Stimulated activated CD4-positive, alpha-beta T cell treated with anti-CD3 and anti-CD28 coated beads, Interleukin-2, amount 100 ng/mL, for 24 hours (primary cell): ENCODE measurements at regions not wholly inside any gene's neighbourhood (a gene's known extent, or its start where the extent isn't known, plus 50 kb on each side); places are given as distances from the start of the nearest gene placed in this dataset.
"Not testable (repeated sequence)": the region's sequence is repeated elsewhere in the genome, so short reads cannot be mapped to it uniquely, and the experiment has no call there.

Experiments used
- DNase-seq, 2 donors: peaks; one replicate each; pipeline ENCODE4 v3.0.0-alpha.2; 2020

DNA sequence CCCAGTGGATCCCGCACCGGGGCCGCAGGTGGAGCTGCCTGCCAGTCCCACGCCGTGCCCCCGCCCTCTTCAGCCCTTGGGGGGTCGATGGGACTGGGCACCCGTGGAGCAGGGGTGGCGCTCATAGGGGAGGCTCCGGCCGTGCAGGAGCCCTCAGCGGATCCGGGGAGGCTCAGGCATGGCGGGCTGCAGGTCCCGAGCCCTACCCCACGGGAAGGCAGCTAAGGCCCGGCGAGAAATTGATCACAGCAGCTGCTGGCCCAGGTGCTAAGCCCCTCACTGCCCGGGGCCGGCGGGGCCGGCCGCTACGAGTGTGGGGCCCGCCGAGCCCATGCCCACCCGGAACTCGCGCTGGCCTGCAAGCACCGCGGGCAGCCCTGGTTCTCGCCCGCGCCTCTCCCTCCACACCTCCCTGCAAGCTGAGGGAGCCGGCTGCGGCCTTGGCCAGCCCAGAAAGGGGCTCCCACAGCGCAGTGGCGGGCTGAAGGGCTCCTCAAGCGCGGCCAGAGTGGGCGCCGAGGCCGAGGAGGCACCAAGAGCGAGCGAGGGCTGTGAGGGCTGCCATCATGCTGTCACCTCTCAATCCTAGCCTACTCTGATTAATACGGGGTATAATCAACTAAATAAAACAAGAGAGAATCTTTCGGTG lies 56.5 kb upstream of the ABHD2 start:
- DNase-seq, result not testable (repeated sequence)

DNA sequence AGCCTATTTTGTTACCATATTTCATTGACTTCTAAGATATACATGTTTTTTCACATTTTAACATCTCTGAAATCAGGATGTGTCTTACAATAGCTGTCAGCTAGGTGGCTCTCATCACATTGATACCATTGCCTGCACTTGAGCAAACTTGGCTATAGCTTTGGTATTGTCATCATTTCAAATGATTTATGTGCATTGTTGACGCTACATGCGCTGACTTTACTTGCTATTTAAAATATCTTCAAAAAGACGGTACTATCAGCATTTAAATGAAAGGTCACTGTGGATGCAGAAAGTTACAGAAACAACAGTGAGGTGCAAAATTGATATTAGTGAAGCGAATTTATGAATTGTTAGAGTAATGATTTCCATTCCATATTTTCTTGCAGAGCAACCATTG lies 54.0 kb upstream of the ABHD2 start:
- DNase-seq, result no peak

DNA sequence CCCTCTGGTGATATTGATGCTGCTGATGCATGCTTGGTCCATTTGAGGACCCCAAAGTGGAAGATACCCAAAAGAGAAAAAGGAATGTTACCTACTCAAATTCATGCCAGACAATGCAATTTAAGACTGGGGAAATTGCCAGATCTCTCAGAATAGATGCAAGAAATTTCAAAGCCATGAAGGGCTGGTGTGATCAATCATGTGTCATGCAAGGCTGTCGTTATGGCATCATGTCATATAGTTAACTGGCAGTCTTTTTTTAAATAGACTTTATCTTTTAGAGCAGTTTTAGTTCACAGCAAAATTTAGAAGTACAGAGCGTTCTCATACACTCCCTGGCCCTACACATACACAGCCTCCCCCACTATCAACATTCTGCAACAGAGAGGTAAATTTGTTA lies 53.1 kb upstream of the ABHD2 start:
- DNase-seq, result no peak

DNA sequence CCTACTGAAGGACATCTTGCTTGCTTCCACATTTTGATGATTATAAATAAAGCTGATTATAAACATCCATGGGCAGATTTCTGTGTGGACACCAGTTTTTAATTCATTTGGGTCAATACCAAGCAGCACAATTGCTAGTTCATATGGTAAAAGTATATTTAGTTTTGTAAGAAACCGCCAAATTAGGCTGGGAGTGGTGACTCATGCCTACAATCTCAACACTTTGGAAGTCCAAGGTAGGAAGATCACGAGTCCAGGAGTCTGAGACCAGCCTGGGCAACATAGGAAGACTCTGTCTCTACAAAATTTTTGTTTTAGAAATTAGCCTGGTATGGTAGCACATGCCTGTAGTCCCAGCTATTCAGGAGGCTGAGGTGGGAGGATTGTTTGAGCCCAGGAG lies 52.6 kb upstream of the ABHD2 start:
- DNase-seq, result no peak

DNA sequence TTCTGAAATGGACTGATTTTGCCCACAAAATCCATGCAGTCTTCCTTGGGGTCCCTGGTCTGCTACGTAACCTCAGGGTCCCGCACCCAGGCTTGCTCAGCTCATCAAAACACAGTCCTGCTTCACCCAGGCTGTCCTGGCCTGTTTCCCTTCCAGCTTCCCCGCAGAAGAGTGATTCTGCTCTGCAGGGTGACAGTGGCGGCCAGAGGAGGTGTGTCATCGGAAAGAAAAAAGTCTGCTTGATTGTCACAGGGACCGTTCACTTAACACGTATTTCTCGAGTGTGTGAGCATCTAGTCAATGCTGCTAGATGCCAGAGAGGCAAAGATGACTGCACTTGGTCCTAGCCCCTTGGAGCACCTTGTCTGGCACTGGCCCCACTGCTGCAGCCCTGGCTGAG lies 50.1 kb upstream of the ABHD2 start:
- no peak for DNase-seq
